ENCODE measurements at regions not wholly inside any gene's neighbourhood (a gene's known extent, or its start where the extent isn't known, plus 50 kb on each side); places are given as distances from the start of the nearest gene placed in this dataset.

DNA sequence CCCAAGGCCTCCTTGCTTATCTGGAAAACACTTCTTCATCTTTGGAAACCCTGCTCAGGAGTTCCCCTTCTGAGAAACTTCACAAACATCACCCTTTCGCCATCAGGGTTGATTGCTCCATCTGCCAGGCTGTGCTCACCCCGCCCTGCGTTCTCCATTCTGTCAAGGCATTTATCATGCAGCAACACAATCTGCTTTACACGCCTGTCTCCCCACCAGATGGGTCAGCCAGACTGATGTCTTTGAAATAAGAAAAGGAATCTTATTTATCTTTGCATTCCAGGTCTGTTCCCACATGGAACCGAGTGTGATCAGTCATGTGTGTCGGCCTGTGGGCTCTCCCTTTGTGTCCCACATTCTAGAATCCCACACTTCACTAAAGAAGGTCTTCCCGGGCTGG lies 110.0 kb upstream of the ARL4C start:
- ATAC-seq: no peak
- intact Hi-C loops (cut with DNase I): no loop called here
- no peaks in the 10 kb centered on the region for H3K9me3 ChIP-seq
- 83 to 89% methylated on average over 7 of the region's 7 CpGs for WGBS, 2 donors
- no peak for FAIRE-seq
- H3K4me1 ChIP-seq: no peaks in the 10 kb centered on the region
- no peak for TF ChIP-seq CTCF (IDR thresholded peaks at IDR 0.05)
- H3K27me3 ChIP-seq: no peaks in the 10 kb centered on the region
- H3K4me3 ChIP-seq: no peak overlapping the region
- H3K36me3 ChIP-seq: no peaks in the 10 kb centered on the region
- no peak for DNase-seq
- no peak overlapping the region for H3K27ac ChIP-seq

- intact Hi-C loops (cut with DNase I): no loop called here
- Histone ChIP-seq H3K4me3 (no peak overlapping the region), H3K27ac (no peak overlapping the region), H3K36me3 (no peaks in the 10 kb centered on the region), H3K27me3 (no peaks in the 10 kb centered on the region), H3K9me3 (no peaks in the 10 kb centered on the region), H3K4me1 (no peaks in the 10 kb centered on the region)
- TF ChIP-seq CTCF (IDR thresholded peaks at IDR 0.05): no peak
- ATAC-seq (no peak), DNase-seq (no peak), FAIRE-seq (no peak)
- 96 to 97% methylated on average over 4 of the region's 4 CpGs for WGBS, 2 donors
Observed at GRCh38 chr2:234603619-234604018, 106.7 kb upstream of the ARL4C start.

GRCh38 chr2:234601213-234601612 lies 104.3 kb upstream of the ARL4C start:
- no peaks in the 10 kb centered on the region for H3K4me1 ChIP-seq
- 80 to 91% methylated on average over 5 of the region's 5 CpGs for WGBS, 2 donors
- H3K27me3 ChIP-seq: no peaks in the 10 kb centered on the region
- no peak for FAIRE-seq
- no peak overlapping the region for H3K27ac ChIP-seq
- no peaks in the 10 kb centered on the region for H3K36me3 ChIP-seq
- intact Hi-C loops (cut with DNase I): no loop called here
- TF ChIP-seq CTCF (IDR thresholded peaks at IDR 0.05): no peak
- no peak overlapping the region for H3K4me3 ChIP-seq
- ATAC-seq: no peak
- no peaks in the 10 kb centered on the region for H3K9me3 ChIP-seq
- DNase-seq: no peak

- ATAC-seq (no peak), DNase-seq (no peak), FAIRE-seq (no peak)
- no peaks in the 10 kb centered on the region for H3K36me3 ChIP-seq
- H3K27me3 ChIP-seq: no peaks in the 10 kb centered on the region
- intact Hi-C loops (cut with DNase I): no loop called here
- WGBS, 2 donors: 80 to 88% methylated on average over 6 of the region's 6 CpGs
- no peak overlapping the region for H3K27ac ChIP-seq
- H3K4me3 ChIP-seq: no peak overlapping the region
- H3K4me1 ChIP-seq: no peaks in the 10 kb centered on the region
- H3K9me3 ChIP-seq: no peaks in the 10 kb centered on the region
- TF ChIP-seq CTCF (IDR thresholded peaks at IDR 0.05): no peak
Observed at GRCh38 chr2:234597576-234597861, 100.6 kb upstream of the ARL4C start.

DNA sequence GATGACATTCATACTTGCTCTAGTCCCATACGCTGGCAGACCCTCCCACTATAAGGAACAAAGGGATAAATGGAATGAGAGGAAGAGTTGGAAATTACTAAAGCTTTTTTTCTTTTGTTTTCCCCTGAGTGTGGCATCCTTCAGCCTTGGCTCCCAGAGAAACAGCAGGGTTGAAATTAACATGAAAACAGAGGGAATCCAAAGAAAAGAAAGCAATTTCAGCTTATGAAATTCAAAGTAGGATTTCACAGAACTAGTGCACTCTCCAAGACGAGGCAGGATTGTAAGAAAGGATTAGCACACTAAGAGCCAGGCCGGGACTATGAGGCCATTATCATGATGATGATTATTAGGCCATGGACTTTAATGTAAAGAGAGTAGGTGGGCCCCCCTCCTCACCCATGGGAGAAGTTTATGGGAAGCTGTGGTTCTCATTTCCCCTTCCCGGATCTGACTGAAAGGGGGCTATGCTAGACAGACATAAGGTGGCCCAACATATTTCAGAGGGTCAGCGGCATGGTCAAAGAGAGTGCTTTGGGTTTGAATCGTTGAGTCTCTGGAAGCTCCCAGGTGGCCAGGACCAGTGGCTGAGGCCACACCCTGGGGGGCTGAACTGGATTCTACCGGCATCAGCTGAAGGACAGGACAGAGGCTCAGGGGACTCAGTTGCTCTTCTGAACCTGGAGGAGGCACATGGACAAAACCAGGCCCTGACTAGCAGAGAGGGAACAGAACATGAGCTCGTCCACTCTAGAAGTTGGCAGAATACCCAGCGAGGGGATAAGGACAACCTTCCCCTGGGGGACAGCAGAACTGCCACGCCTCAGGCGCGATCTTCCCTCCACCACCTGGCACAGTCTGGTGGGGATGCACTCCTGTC lies 100.1 kb upstream of the ARL4C start:
- TF ChIP-seq CTCF (IDR thresholded peaks at IDR 0.05): no peak
- Histone ChIP-seq H3K4me1 (no peaks in the 10 kb centered on the region), H3K27ac (no peak overlapping the region), H3K27me3 (no peaks in the 10 kb centered on the region), H3K4me3 (no peak overlapping the region), H3K36me3 (no peaks in the 10 kb centered on the region), H3K9me3 (no peaks in the 10 kb centered on the region)
- ATAC-seq (no peak), FAIRE-seq (no peak), DNase-seq (no peak)
- intact Hi-C loops (cut with DNase I): no loop called here
- WGBS, 2 donors: 66 to 85% methylated on average over 12 of the region's 12 CpGs

Measured in pancreas (tissue), 10 donors.